Neural cell (in vitro differentiated cells): ENCODE measurements at regions not wholly inside any gene's neighbourhood (a gene's known extent, or its start where the extent isn't known, plus 50 kb on each side); places are given as distances from the start of the nearest gene placed in this dataset.

Source experiments
- EP300 ChIP-seq: fragments of 450-650 bp; conservative IDR thresholded peaks from 2 replicates; pipeline ENCODE4 v1.6.1; 2014; ENCODE audit warnings: antibody characterized with exemption, mild to moderate bottlenecking, moderate library complexity; ENCODE audit not compliant: poor library complexity, severe bottlenecking
- EZH2 ChIP-seq: fragments of 200-600, 300-800 bp; shearing (Covaris generic), sonication (generic); IDR thresholded peaks from 2 replicates; pipeline ENCODE4 v1.6.1; 2014; ENCODE audit warnings: antibody characterized with exemption, low read length, borderline replicate concordance, mild to moderate bottlenecking; ENCODE audit not compliant: insufficient read depth, poor library complexity, severe bottlenecking
- POLR2AphosphoS5 ChIP-seq: IDR thresholded peaks from 2 replicates; pipeline ENCODE4 v1.6.1; 2012
- SMC3 ChIP-seq: fragments of 450-650 bp; conservative IDR thresholded peaks from 2 replicates; pipeline ENCODE4 v1.6.1; 2014; ENCODE audit warnings: antibody characterized with exemption, mild to moderate bottlenecking, moderate library complexity; ENCODE audit not compliant: poor library complexity
- TF ChIP-seq, protein P1 (sequence below): fragments of 450-650 bp; IDR thresholded peaks from 2 replicates; pipeline ENCODE4 v1.5.1; 2014; ENCODE audit warnings: antibody characterized with exemption, mild to moderate bottlenecking, moderate library complexity; ENCODE audit not compliant: poor library complexity, severe bottlenecking

DNA sequence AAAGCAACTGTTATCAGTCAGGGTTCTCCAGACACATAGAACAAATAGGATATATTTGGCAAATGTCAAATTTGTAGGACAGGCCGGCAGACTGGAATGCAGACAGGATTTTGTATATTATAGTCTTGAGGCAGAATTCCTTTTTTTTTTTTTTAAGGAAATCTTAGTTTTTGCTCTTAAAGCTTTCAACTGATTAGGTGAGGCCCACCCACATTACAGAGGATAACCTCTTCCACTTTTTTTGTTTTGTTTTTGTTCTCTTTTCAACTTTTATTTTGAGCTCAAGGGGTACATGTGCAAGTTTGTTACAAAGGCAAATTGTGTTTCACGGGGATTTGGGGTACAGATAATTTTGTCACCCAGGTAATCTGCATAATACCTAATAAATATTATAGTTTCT, 350.2 kb upstream of the CHAC2 start:
- TF ChIP-seq, protein P1, sequence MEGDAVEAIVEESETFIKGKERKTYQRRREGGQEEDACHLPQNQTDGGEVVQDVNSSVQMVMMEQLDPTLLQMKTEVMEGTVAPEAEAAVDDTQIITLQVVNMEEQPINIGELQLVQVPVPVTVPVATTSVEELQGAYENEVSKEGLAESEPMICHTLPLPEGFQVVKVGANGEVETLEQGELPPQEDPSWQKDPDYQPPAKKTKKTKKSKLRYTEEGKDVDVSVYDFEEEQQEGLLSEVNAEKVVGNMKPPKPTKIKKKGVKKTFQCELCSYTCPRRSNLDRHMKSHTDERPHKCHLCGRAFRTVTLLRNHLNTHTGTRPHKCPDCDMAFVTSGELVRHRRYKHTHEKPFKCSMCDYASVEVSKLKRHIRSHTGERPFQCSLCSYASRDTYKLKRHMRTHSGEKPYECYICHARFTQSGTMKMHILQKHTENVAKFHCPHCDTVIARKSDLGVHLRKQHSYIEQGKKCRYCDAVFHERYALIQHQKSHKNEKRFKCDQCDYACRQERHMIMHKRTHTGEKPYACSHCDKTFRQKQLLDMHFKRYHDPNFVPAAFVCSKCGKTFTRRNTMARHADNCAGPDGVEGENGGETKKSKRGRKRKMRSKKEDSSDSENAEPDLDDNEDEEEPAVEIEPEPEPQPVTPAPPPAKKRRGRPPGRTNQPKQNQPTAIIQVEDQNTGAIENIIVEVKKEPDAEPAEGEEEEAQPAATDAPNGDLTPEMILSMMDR, result no peak
- no peak for TF ChIP-seq EP300
- TF ChIP-seq POLR2AphosphoS5, result no peak
- no peak for TF ChIP-seq EZH2
- TF ChIP-seq SMC3, result no peak
